GM18867 (cell line): ENCODE measurements at regions not wholly inside any gene's neighbourhood (a gene's known extent, or its start where the extent isn't known, plus 50 kb on each side); places are given as distances from the start of the nearest gene placed in this dataset.

Source experiments
- ATAC-seq: cut with Tn5 transposase; IDR thresholded peaks from one replicate; pipeline ENCODE4 v1.9.1; 2021; ENCODE audit warnings: mild to moderate bottlenecking, moderate library complexity; ENCODE audit not compliant: unreplicated experiment

- ATAC-seq = no peak
These were observed 267.1 kb upstream of the ASIC2 start for GRCh38 chr17:33560165-33560564.

GRCh38 chr17:33560871-33561270 is 267.8 kb upstream of the ASIC2 start:
- ATAC-seq = no peak

- no peak for ATAC-seq
These were observed 268.7 kb upstream of the ASIC2 start for GRCh38 chr17:33561569-33562334.

GRCh38 chr17:33562792-33563191 is 269.7 kb upstream of the ASIC2 start:
- no peak for ATAC-seq

- ATAC-seq = no peak
These were observed 271.1 kb upstream of the ASIC2 start for GRCh38 chr17:33564146-33564545.

- ATAC-seq = no peak
These were observed 274.1 kb upstream of the ASIC2 start for GRCh38 chr17:33567223-33567622.

GRCh38 chr17:33572615-33573014 is 279.5 kb upstream of the ASIC2 start:
- no peak for ATAC-seq

GRCh38 chr17:33574942-33575445 is 281.9 kb upstream of the ASIC2 start:
- no peak for ATAC-seq

GRCh38 chr17:33579740-33580139 is 286.6 kb upstream of the ASIC2 start:
- peak; percentile 8 for ATAC-seq

GRCh38 chr17:33580215-33580614 is 287.1 kb upstream of the ASIC2 start:
- peak; percentile 73 for ATAC-seq

- no peak for ATAC-seq
These were observed 289.6 kb upstream of the ASIC2 start for GRCh38 chr17:33582661-33583060.

- ATAC-seq = no peak
These were observed 290.7 kb upstream of the ASIC2 start for GRCh38 chr17:33583518-33584417.

- ATAC-seq = no peak
These were observed 300.9 kb upstream of the ASIC2 start for GRCh38 chr17:33593991-33594390.

- ATAC-seq = no peak
These were observed 302.7 kb upstream of the ASIC2 start for GRCh38 chr17:33595828-33596227.

- ATAC-seq = no peak
These were observed 303.8 kb upstream of the ASIC2 start for GRCh38 chr17:33596899-33597298.

GRCh38 chr17:33598797-33599196 is 305.7 kb upstream of the ASIC2 start:
- no peak for ATAC-seq

GRCh38 chr17:33602981-33603380 is 309.9 kb upstream of the ASIC2 start:
- no peak for ATAC-seq

- no peak for ATAC-seq
These were observed 310.7 kb upstream of the ASIC2 start for GRCh38 chr17:33603789-33604188.

GRCh38 chr17:33611532-33611931 is 318.4 kb upstream of the ASIC2 start:
- no peak for ATAC-seq

GRCh38 chr17:33615861-33616260 is 322.8 kb upstream of the ASIC2 start:
- ATAC-seq = no peak

- no peak for ATAC-seq
These were observed 330.7 kb upstream of the ASIC2 start for GRCh38 chr17:33623841-33624240.
